ENCODE measurements at regions not wholly inside any gene's neighbourhood (a gene's known extent, or its start where the extent isn't known, plus 50 kb on each side); places are given as distances from the start of the nearest gene placed in this dataset.
A peak's percentile ranks its signal among the peaks of the same experiment; 100 is the strongest.

GRCh38 chr2:120607506-120607905, 128.2 kb upstream of the GLI2 start:
- Histone ChIP-seq H3K36me3 (no peaks in the 10 kb centered on the region), H3K9me3 (no peaks in the 10 kb centered on the region), H3K4me3 (no peak overlapping the region), H3K4me1 (peaks cover 0 to 4% of the 10 kb centered on the region in 2 donors), H3K27ac (no peak overlapping the region), H3K27me3 (no peaks in the 10 kb centered on the region)
- intact Hi-C loops (cut with DNase I): no loop called here
- no peak for DNase-seq (ENCODE audit: low spot score in 2 of 2)
- TF ChIP-seq CTCF (IDR thresholded peaks at IDR 0.05): no peak

- DNase-seq (ENCODE audit: low spot score in 2 of 2): no peak
- H3K9me3 ChIP-seq: no peaks in the 10 kb centered on the region
Observed at GRCh38 chr2:120607996-120608395, 127.7 kb upstream of the GLI2 start.

DNA sequence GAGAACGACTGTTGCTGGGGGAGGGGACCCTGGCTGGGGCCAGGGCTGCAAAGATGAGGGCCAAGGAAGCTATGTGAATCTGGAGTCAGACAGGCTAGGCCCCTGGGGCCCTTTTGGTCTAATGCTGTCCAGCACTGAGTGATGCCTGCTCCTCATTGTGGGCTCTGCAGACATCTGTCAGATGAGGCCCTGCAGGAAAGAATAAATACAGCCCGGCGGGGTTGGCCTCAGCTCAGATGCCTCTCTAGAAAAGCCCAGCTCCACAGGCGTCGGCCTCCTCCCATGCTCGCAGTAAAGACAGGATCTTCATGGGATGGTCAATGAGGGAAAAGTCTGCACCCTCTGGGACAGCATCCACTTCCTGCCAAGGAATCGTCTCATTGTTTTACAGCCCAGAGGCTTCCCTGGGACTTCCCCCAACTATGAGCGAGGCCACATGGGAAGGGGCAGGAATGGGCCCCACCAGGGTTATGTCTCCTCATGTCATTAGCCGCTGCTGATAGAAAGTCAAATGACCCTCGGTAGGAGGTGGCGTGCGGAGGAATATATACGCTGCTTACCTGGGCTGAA, 125.8 kb upstream of the GLI2 start:
- intact Hi-C loops (cut with DNase I): no loop called here
- Histone ChIP-seq H3K4me1 (peaks cover 0 to 23% of the 10 kb centered on the region in 2 donors), H3K9me3 (no peaks in the 10 kb centered on the region), H3K27me3 (no peaks in the 10 kb centered on the region), H3K27ac (no peak overlapping the region), H3K4me3 (no peak overlapping the region), H3K36me3 (no peaks in the 10 kb centered on the region)
- DNase-seq (ENCODE audit: low spot score in 2 of 2): no peak
- TF ChIP-seq CTCF (IDR thresholded peaks at IDR 0.05): no peak

More at GRCh38 chr2:120607996-120608395, 127.7 kb upstream of the GLI2 start:
- Histone ChIP-seq H3K27me3 (no peaks in the 10 kb centered on the region), H3K27ac (no peak overlapping the region), H3K4me1 (peaks cover 0 to 4% of the 10 kb centered on the region in 2 donors), H3K4me3 (no peak overlapping the region), H3K36me3 (no peaks in the 10 kb centered on the region)
- TF ChIP-seq CTCF (IDR thresholded peaks at IDR 0.05): no peak
- intact Hi-C loops (cut with DNase I): no loop called here

- peak overlapping the region in 1 of 2 donors; percentile 7 for H3K27ac ChIP-seq
- H3K4me3 ChIP-seq: no peak overlapping the region
- no peaks in the 10 kb centered on the region for H3K9me3 ChIP-seq
- TF ChIP-seq CTCF (IDR thresholded peaks at IDR 0.05): no peak
- intact Hi-C loops (cut with DNase I): no loop called here
- H3K4me1 ChIP-seq: peaks cover 0 to 23% of the 10 kb centered on the region in 2 donors
- no peaks in the 10 kb centered on the region for H3K27me3 ChIP-seq
- no peaks in the 10 kb centered on the region for H3K36me3 ChIP-seq
- no peak for DNase-seq (ENCODE audit: low spot score in 2 of 2)
Observed at GRCh38 chr2:120611016-120611415, 124.7 kb upstream of the GLI2 start.

- DNase-seq (ENCODE audit: low spot score in 2 of 2): no peak
- intact Hi-C loops (cut with DNase I): no loop called here
- peaks cover 0 to 21% of the 10 kb centered on the region in 2 donors for H3K4me1 ChIP-seq
Observed at GRCh38 chr2:120611961-120612360, 123.7 kb upstream of the GLI2 start.

More at GRCh38 chr2:120611961-120612360, 123.7 kb upstream of the GLI2 start:
- no peaks in the 10 kb centered on the region for H3K36me3 ChIP-seq
- H3K27me3 ChIP-seq: no peaks in the 10 kb centered on the region
- H3K4me3 ChIP-seq: no peak overlapping the region
- no peaks in the 10 kb centered on the region for H3K9me3 ChIP-seq
- no peak for TF ChIP-seq CTCF (IDR thresholded peaks at IDR 0.05)
- H3K27ac ChIP-seq: no peak overlapping the region

Measured in ascending aorta (tissue), 2 donors.